ENCODE measurements at regions not wholly inside any gene's neighbourhood (a gene's known extent, or its start where the extent isn't known, plus 50 kb on each side); places are given as distances from the start of the nearest gene placed in this dataset.
"Not testable (repeated sequence)": the region's sequence is repeated elsewhere in the genome, so short reads cannot be mapped to it uniquely, and the experiment has no call there.

- ATAC-seq, result no peak
These were observed 92.0 kb upstream of the RPS6KA2 start for GRCh38 chr6:166719019-166719418.

- ATAC-seq, result no peak
These were observed 91.5 kb upstream of the RPS6KA2 start for GRCh38 chr6:166718516-166718915.

GRCh38 chr6:166716910-166717617, 90.0 kb upstream of the RPS6KA2 start:
- no peak for ATAC-seq

GRCh38 chr6:166715992-166716391, 88.9 kb upstream of the RPS6KA2 start:
- ATAC-seq, result no peak

- no peak for ATAC-seq
These were observed 88.0 kb upstream of the RPS6KA2 start for GRCh38 chr6:166715065-166715464.

- no peak for ATAC-seq
These were observed 87.5 kb upstream of the RPS6KA2 start for GRCh38 chr6:166714581-166714980.

- no peak for ATAC-seq
These were observed 87.1 kb upstream of the RPS6KA2 start for GRCh38 chr6:166714187-166714510.

- no peak for ATAC-seq
These were observed 86.6 kb upstream of the RPS6KA2 start for GRCh38 chr6:166713434-166714186.

- ATAC-seq, result no peak
These were observed 85.5 kb upstream of the RPS6KA2 start for GRCh38 chr6:166712286-166713228.

- no peak for ATAC-seq
These were observed 83.0 kb upstream of the RPS6KA2 start for GRCh38 chr6:166710084-166710483.

- peak; percentile 62 for ATAC-seq
These were observed 81.4 kb upstream of the RPS6KA2 start for GRCh38 chr6:166708460-166708859.

- ATAC-seq, result peak; percentile 60
These were observed 80.0 kb upstream of the RPS6KA2 start for GRCh38 chr6:166707045-166707444.

GRCh38 chr6:166705069-166705468, 78.0 kb upstream of the RPS6KA2 start:
- ATAC-seq, result no peak

GRCh38 chr6:166704171-166704570, 77.1 kb upstream of the RPS6KA2 start:
- ATAC-seq, result no peak

- ATAC-seq, result no peak
These were observed 76.2 kb upstream of the RPS6KA2 start for GRCh38 chr6:166703149-166703710.

GRCh38 chr6:166701424-166701823, 74.4 kb upstream of the RPS6KA2 start:
- ATAC-seq, result not testable (repeated sequence)

- not testable (repeated sequence) for ATAC-seq
These were observed 73.8 kb upstream of the RPS6KA2 start for GRCh38 chr6:166700871-166701270.

GRCh38 chr6:166697113-166697512, 70.1 kb upstream of the RPS6KA2 start:
- ATAC-seq, result no peak

- ATAC-seq, result no peak
These were observed 66.8 kb upstream of the RPS6KA2 start for GRCh38 chr6:166693880-166694279.

GRCh38 chr6:166692723-166693302, 65.8 kb upstream of the RPS6KA2 start:
- no peak for ATAC-seq

- ATAC-seq, result no peak
These were observed 64.7 kb upstream of the RPS6KA2 start for GRCh38 chr6:166691746-166692145.

GRCh38 chr6:166691199-166691598, 64.1 kb upstream of the RPS6KA2 start:
- peak; percentile 90 for ATAC-seq

All from esophagus mucosa (tissue), 1 donor.